ENCODE measurements at regions not wholly inside any gene's neighbourhood (a gene's known extent, or its start where the extent isn't known, plus 50 kb on each side); places are given as distances from the start of the nearest gene placed in this dataset.

- TF ChIP-seq CTCF (IDR thresholded peaks at IDR 0.05) (no peak), POLR2AphosphoS5 (IDR thresholded peaks at IDR 0.05) (no peak), POLR2A (IDR thresholded peaks at IDR 0.05) (no peak)
Measured at GRCh38 chr1:63005812-63006211, 221.9 kb downstream of the ATG4C start.

Data from prostate gland (tissue), 2 donors.